Bone marrow (tissue), 2 donors: ENCODE measurements at regions not wholly inside any gene's neighbourhood (a gene's known extent, or its start where the extent isn't known, plus 50 kb on each side); places are given as distances from the start of the nearest gene placed in this dataset.
"Not testable (repeated sequence)": the region's sequence is repeated elsewhere in the genome, so short reads cannot be mapped to it uniquely, and the experiment has no call there.

Source experiments
- DNase-seq, 2 donors: peaks; one replicate each; lab custom pipeline; 2025; lab: John Stamatoyannopoulos, UW

DNA sequence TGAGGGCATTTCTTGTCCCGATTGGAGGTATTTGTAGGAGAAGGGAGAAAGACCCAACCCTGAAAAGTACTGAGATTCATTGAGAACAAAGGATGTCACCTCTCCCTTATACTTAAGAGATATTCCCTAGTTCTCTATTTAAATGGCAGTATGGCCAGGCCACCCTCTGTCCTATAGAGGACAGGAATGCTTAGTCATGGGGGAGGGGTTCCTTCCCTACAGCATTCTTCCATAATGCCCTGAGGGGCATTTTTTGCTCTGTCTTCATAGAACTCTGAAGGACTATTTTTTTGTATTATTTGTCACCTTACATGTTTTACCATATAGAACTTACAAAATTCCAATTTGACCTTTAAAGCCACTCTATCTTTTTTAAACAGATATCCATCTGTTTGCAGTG is 176.3 kb downstream of the TMEM161B start:
- no peak for DNase-seq

DNA sequence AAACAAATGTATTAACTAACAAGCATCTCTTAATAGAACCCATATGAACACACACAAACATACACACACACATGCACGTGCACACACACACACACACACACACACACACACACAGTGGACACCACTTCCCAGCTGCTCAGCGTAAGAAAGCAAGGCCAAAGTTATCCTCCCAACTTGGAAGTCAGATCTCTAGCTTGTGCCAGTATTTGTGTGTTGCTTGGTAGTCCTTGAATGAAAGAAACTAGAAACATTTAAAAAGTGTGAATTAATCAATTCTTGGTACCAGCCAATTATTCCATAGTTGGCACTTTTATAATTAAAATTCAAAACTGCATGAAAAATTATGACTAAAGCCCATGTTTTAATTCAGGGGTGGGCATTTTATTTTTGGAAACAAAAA is 178.1 kb downstream of the TMEM161B start:
- DNase-seq, result no peak

DNA sequence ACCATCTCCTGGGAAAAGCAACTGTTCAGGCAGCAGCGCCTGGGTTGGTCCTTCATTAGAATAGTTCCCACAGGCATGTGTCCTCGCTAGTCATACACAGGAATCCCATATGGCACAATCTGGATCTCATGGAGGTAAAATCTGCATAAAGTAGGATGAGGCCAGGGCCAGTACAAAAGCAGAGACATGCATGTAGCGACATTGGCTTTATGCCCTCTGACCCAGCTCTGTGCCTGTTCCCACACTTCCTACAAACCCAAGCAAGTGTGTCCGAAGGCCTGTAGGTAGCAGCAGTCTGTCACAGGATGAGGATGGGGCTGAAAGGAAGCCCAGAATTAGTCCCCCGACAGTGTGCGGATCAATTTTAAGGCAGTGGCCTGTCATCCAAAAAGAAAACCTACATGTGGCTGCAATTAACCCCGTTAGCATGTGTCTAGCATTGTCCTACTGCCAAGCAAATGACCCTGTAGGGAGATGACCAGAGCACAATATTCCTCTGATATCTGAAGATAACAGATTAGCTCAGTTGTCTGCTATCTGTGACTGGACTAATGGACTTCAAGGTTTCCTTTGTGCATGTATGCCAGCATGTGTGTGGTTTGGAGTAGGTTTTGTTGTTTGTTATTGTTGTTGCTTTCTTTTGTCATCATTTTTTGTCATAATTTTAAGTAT is 178.8 kb downstream of the TMEM161B start:
- no peak for DNase-seq

DNA sequence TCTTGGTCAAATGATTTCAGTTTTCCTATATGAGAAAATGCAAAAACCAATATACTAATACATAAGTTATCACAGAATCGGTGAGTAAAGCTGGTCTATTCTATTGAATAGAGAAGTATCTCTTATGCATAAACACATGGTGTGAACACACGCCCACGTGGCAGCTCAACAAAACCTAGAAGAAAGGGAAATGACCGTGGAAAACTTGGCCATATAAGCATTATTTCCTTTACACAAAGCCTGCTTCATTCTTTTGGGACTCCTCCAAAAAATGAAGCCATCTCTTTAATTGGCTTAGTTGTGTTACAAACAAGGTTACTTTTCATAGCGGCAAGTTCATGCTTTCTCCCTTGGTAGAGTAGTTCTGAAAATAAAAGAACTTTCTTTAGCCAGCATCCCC is 183.2 kb downstream of the TMEM161B start:
- DNase-seq, result no peak

DNA sequence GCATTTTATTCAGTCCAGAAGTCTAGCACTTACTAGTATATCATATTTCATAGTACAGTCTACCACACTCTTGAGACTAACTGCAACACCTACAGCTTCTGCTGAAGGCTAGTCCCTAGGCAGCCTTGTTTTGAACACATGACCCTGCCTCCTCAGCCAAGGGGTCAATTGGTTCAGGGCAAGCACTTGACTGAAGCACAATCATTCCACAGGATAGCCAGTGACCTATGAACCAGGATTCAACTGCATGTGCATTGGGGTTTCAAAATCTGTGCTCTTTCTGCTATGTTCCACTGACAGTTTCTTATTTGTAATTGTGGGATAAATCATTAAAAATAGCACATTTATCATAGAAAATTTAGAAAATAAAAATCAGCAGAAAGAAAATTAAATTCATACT is 186.8 kb downstream of the TMEM161B start:
- DNase-seq, result no peak

DNA sequence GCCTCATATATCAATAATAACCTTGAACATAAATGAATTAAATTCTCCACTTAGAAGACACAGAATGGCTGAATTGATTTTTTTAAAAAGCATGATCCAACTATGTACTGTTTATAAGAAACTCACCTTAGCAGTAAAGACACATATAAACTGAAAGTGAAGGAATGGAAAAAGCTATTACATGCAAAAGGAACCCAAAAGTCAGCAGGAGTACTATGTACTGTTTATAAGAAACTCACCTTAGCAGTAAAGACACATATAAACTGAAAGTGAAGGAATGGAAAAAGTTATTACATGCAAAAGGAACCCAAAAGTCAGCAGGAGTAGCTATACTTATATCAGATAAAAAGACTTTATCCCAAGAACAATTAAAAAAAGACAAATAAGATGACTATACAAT is 204.8 kb downstream of the TMEM161B start:
- DNase-seq, result no peak

DNA sequence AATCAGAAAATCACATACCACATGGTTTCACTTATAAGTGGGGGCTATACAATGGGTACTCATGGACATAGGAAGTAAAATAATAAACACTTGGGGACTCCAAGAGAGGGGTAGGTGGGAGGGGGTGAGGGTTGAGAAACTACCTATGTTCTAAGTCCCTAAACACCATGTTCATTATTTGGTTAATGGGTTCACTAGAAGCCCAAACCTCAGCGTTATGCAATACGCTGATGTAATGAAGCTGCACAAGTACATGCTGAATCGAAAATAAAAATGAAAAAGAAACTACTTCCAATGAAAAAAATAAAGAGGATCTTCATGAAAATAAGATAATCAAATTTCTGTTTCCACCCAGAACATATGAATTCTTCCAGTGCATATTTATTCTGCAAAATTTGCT is 208.5 kb downstream of the TMEM161B start:
- no peak for DNase-seq

DNA sequence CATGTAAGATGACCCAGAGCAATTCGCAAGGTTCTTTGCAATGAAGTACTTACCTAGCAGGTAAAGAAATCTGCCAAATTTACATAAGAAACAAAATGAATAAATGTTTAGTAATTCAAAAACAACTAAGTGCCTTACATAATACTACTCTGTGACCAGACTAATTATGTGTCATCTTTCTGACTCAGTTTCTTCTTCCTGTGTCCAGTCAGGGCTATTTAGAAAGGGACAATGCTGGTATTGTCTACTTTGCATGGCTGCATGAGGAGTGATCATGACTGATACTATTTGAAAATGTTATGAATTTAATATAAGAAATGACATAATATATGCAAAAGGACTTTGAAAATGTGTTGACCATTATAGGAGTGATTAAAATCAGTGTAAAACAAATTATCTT is 210.0 kb downstream of the TMEM161B start:
- DNase-seq, result no peak

DNA sequence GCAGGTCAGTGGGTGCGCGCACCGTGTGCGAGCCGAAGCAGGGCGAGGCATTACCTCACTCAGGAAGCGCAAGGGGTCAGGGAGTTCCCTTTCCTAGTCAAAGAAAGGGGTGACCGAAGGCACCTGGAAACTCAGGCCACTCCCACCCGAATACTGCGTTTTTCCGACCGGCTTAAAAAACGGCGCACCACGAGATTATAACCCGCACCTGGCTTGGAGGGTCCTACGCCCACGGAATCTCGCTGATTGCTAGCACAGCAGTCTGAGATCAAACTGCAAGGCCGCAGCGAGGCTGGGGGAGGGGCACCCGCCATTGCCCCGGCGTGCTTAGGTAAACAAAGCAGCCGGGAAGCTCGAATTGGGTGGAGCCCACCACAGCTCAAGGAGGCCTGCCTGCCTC is 216.2 kb downstream of the TMEM161B start:
- not testable (repeated sequence) for DNase-seq

DNA sequence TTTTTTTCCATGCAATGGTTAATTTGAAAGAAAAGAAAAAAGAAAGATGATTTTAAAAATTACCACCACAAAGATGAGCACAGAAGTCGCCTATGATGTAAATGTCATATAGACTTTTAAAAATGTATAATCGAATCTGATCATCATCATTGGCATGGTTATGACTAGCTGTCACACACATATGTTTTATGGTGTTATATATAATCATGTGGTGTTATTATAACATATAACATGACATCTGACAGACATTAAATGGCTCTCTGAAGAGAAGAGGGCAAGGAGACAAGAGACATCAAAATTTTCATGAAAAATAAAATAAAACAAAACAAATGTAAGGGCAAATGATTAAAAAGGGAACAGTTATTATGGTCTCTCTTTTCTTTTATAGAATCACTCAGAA is 217.5 kb downstream of the TMEM161B start:
- DNase-seq, result no peak

DNA sequence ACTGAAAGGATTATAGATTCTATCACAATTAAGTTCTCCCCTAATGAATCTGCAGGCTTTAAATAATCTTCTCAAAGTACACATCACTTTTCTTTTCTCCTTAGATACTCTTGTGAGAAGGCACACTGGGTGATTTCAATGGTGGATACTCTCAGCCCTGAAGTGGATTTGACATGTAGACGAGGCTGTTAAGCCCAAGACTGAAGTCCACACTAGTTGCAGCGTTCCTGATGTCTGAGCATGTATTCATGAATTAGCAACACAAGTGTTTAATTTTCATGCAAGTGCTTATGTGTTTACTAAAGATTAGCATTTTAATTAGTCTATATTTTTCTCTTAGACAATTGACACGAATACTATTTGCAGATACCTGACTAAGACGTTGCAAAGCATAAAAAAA is 218.9 kb downstream of the TMEM161B start:
- DNase-seq, result no peak

DNA sequence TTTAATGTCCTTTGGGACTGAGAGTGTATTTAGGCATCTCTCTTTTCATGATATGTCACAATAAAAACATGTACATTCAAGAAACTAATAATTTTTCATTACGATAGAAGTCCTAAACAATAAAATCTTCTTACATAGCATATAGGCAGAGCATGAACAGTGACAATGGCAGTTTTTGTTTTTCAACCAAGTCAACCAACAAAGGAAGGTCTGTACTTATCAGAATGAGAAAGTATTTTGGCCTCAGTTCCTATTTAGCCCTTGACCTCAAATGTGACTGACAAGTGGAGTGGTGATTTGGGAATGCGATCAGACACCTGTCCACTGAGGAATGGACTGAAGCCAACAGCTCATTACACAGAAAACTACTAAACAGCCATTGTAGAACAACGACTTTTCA is 219.5 kb downstream of the TMEM161B start:
- no peak for DNase-seq

DNA sequence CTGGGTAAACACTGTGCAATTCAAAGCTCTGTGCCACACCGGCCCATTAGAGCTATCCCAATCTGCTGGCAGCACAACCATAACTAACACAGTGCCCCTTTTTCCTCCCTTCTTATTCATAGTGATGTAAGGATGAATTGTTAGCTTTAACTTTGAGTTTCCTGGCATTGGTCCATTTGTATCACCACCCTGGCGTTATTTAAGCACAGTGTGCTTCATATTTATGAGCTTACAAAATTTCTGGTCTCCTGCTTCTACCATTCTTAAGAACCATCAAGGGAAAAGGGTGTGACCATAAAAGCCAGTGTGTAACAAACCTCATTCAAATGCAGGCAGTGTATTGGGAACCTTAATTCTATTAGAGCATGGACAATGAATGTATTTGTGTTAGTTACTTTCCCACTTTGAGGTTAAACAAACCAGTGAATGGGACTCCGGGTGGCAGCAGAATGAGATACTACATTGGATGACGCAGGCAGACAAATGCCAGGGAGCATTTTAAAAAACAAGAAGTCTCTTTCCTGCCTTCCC is 222.6 kb downstream of the TMEM161B start:
- no peak for DNase-seq

DNA sequence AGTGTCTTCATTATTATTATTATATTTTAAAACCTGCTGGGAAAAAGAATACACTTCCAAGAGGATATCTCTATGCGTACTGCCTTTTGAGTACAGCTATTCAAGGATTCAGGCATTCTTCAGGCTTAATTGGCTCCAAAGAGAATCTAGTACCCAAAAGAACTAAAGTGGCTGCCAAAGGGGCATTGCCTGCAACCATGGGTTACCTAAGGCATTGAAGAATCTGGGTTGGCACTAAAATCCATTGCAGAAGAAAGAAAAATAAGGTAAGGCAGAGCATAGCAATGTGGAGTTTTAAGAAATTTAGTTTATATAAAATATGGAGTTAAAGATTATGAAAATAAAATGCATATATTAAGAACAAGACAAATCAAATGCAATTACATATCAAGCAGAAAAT is 223.5 kb downstream of the TMEM161B start:
- DNase-seq, result no peak

DNA sequence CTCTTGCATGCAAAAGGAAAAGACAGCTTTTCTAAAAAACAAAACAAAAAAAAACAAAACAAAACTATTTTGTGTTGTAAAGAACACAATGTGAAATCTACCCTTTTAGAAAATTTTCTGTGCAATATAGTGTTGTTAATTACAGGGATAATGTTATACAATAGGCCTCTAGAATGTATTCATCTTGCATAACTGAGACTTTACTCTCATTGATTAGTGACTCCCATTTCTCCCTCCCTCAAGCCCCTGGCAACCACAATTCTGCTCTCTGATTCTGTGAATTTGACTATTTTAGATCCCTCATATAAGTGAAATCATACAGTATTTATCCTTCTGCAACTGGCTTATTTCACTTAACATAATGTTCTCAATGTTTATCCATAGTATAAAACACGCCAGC is 234.1 kb downstream of the TMEM161B start:
- DNase-seq, result no peak

DNA sequence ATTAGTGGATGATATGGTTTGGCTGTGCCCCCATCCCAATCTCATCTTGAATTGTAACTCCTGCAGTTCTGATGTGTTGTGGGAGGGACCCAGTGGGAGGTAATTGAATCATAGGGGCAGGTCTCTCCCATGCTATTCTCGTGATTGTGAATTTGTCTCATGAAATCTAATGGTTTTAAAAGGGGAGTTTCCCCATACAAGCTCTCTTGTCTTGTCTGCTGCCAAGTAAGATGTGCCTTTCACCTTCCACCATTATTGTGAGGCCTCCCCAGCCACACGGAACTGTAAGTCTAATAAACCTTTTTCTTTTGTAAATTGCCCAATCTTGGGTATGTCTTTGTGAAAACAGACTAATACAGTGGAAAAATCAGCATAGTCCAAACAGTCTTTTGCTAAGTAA is 235.5 kb downstream of the TMEM161B start:
- DNase-seq, result no peak

DNA sequence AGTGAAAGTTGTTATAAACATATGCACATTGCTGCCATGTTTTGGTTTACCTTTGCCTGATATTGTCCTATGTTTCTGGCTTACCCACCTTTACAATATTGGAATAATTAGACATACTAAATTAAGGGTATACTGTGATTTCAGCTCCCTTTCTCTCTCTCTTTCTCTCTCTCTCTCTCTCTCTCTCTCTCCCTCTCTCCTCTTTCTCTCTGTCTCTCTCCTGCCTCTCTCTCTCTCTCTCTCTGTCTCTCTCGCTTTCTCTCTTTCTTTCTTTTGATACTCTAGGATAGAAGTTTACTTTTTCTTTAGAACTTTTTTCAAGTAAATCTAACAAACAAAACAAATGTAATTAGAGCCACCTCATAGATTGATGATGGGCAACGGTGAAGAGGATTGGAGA is 239.6 kb downstream of the TMEM161B start:
- no peak for DNase-seq

DNA sequence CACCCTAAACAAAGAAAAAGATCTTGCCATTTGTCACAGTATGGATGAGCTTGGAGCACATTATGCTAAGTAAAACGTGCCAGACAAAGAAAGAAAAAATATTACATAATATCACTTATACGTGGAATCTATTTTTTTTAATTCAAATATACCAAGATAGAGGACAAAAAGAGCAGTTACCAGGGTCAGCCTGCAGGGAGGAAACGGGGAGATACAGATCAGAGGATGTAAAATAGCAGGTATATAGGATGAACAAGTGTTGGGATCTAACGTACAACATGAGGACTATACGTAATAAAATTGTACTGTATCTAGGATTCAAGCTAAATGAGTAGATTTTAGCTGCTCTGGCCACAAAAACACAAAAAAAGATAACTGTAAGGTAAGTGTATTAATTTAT is 247.5 kb downstream of the TMEM161B start:
- no peak for DNase-seq

DNA sequence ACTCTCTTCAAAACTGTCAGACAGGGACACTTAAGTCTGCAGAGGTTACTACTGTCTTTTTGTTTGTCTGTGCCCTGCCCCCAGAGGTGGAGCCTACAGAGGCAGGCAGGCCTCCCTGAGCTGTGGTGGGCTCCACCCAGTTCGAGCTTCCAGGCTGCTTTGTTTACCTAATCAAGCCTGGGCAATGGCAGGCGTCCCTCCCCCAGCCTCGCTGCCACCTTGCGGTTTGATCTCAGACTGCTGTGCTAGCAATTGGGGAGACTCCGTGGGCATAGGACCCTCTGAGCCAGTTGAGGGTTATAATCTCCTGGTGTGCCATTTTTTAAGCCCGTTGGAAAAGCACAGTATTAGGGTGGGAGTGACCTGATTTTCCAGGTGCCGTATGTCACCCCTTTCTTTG is 253.7 kb downstream of the TMEM161B start:
- not testable (repeated sequence) for DNase-seq

DNA sequence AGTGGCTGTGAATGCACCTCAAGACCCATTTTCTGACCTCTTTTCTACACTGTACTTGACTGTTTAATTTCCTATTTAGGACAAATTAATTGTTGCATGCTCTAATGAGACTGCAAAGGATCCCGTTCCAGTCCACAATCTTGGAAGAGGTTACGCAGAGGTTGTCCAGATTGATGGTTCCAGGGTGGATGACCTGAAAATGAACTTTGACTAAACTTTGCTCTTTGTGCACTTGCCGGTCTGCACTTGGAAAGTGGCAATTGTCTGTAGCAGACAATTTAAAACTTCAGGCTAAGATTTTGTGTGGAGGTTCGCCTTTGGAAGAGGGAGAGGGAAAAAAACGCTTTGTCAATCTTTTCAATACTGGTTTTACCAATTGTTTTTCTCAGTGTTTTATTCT is 267.8 kb downstream of the TMEM161B start:
- no peak for DNase-seq

DNA sequence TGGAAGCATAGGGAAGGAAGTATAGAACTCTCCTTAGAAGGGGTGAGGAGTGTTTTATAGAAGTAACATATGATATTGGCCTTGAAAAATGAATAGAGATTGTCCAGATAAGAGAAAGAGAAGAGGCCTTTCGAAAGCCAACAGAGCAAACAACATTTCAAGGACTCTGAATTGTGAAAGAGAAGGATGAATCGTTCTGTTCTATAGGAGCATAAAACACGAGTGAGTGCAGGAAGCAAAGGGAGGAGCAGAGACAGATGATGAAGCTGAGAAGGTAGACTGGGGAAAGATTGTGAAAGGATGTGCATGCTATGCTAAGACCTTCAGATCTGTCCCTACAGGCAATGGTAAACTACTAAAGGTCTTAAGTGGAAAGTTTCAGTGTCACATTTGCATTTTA is 271.0 kb downstream of the TMEM161B start:
- no peak for DNase-seq

DNA sequence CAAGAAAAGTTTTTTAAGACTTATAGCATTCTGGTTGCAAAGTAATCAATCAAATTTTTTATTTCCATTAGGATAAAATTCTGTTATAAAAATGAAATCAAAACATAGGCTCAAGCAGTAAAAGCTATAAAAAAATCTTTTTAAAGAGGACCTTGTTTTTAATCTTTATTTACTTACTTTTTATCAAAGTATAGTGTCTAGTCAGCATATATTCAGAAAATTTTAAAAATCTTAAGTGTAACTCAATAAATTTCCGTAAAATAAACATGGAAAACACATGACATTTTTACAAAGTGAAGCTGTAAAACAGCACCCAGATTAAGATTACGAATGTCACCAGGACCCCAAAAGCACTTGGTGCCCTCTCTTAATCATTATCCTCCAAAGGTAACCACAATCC is 302.4 kb downstream of the TMEM161B start:
- no peak for DNase-seq

DNA sequence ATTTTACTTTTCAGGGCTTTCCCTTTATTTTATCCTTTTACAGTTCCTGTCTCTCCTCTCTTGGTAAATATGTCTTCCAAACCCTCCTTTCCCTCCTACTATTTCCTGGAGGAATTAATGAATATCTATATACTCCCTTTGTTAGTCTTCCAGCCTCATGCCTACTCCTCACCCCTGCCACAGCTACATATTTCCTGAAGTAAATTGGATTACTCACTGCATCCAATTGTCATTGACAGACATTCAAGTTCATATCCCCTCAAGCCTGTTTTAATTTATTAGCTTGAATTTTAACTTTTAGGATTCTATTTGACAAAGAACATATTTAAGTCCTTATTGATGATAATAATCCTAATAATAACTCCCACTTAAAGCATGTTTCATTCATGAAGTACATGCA is 314.5 kb downstream of the TMEM161B start:
- no peak for DNase-seq

DNA sequence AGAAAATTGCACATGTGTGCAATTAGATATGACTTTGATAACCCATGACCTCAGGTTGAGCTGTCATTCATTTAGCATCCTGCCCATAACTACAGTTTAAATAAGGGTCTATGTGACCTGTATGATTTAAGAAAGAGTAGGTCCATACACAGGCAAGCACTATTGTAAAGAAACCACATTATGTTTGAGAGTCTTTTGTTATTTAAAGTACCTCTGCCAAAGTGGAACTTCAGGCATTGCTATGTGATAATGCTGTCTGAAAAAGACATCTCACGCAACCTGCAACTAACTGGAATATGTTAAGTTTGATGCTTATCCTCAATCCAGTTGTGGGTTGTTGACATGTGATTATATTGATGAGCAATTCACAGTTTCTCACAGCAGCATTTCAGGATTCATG is 317.0 kb downstream of the TMEM161B start:
- no peak for DNase-seq
